IPS DF 6.9 (cell line): ENCODE measurements at regions not wholly inside any gene's neighbourhood (a gene's known extent, or its start where the extent isn't known, plus 50 kb on each side); places are given as distances from the start of the nearest gene placed in this dataset.

Experiments
- DNase-seq: peaks from one replicate; pipeline ENCODE4 v3.0.0-alpha.2; 2013; ENCODE audit warnings: low read depth, low spot score
- H3K27ac ChIP-seq: one replicate; pipeline ENCODE4 v1.5.1; 2013; ENCODE audit warnings: low read length, control low read depth
- H3K27me3 ChIP-seq: 2 replicates; pipeline ENCODE4 v1.6.1; 2013; ENCODE audit warnings: mild to moderate bottlenecking, low read length; ENCODE audit not compliant: control insufficient read depth, insufficient read depth
- H3K36me3 ChIP-seq: 2 replicates; pipeline ENCODE4 v1.6.1; 2013; ENCODE audit warnings: low read length; ENCODE audit not compliant: control insufficient read depth, insufficient read depth
- H3K4me1 ChIP-seq: 2 replicates; pipeline ENCODE4 v1.6.1; 2013; ENCODE audit warnings: low read length; ENCODE audit not compliant: control insufficient read depth, insufficient read depth
- H3K4me3 ChIP-seq: 2 replicates; pipeline ENCODE4 v1.5.1; 2013; ENCODE audit warnings: mild to moderate bottlenecking, low read length
- H3K9me3 ChIP-seq: 2 replicates; pipeline ENCODE4 v1.6.1; 2013; ENCODE audit warnings: low read length, inconsistent platforms; ENCODE audit not compliant: control insufficient read depth, insufficient read depth
- WGBS: extraction: QIAGEN DNeasy Blood & Tissue Kit; methylation state at CpG from one replicate; pipeline ENCODE4 v1.1.7; 2013; ENCODE audit warnings: mixed read lengths, missing lambda C conversion rate; ENCODE audit not compliant: insufficient read length, insufficient coverage; 5-methylcytosine and 5-hydroxymethylcytosine counted together

GRCh38 chr4:138616775-138617174 is 374.6 kb upstream of the SLC7A11 start:
- WGBS, result no CpG with 5 or more reads among the region's 2 CpGs
- Histone ChIP-seq H3K27me3 (no peaks in the 10 kb centered on the region), H3K27ac (no peak overlapping the region), H3K9me3 (no peaks in the 10 kb centered on the region), H3K4me3 (no peak overlapping the region), H3K36me3 (no peaks in the 10 kb centered on the region), H3K4me1 (peaks cover 2% of the 10 kb centered on the region; the same call in 1 of the 2 replicates)
- no peak for DNase-seq

GRCh38 chr4:138614398-138615142 is 372.4 kb upstream of the SLC7A11 start:
- Histone ChIP-seq H3K27me3 (no peaks in the 10 kb centered on the region), H3K9me3 (no peaks in the 10 kb centered on the region), H3K4me3 (no peak overlapping the region), H3K4me1 (peaks cover 2% of the 10 kb centered on the region; the same call in 1 of the 2 replicates), H3K27ac (no peak overlapping the region), H3K36me3 (no peaks in the 10 kb centered on the region)
- no CpG with 5 or more reads among the region's 3 CpGs for WGBS
- DNase-seq, result no peak

GRCh38 chr4:138612428-138612827 is 370.3 kb upstream of the SLC7A11 start:
- no peaks in the 10 kb centered on the region for H3K36me3 ChIP-seq
- peaks cover 2% of the 10 kb centered on the region; the same call in 1 of the 2 replicates for H3K4me1 ChIP-seq
- H3K4me3 ChIP-seq, result no peak overlapping the region
- no peaks in the 10 kb centered on the region for H3K9me3 ChIP-seq
- DNase-seq, result no peak
- no peak overlapping the region for H3K27ac ChIP-seq
- no CpG with 5 or more reads among the region's 1 CpG for WGBS
- H3K27me3 ChIP-seq, result no peaks in the 10 kb centered on the region

GRCh38 chr4:138611721-138612120 is 369.6 kb upstream of the SLC7A11 start:
- Histone ChIP-seq H3K27me3 (no peaks in the 10 kb centered on the region), H3K4me3 (no peak overlapping the region), H3K9me3 (no peaks in the 10 kb centered on the region), H3K36me3 (no peaks in the 10 kb centered on the region), H3K4me1 (peaks cover 2% of the 10 kb centered on the region; the same call in 1 of the 2 replicates), H3K27ac (no peak overlapping the region)
- DNase-seq, result no peak
- WGBS, result no CpG with 5 or more reads among the region's 2 CpGs

GRCh38 chr4:138611017-138611416 is 368.9 kb upstream of the SLC7A11 start:
- no peak for DNase-seq
- Histone ChIP-seq H3K27me3 (no peaks in the 10 kb centered on the region), H3K4me1 (peaks cover 2% of the 10 kb centered on the region; the same call in 1 of the 2 replicates), H3K9me3 (no peaks in the 10 kb centered on the region), H3K27ac (no peak overlapping the region), H3K4me3 (no peak overlapping the region), H3K36me3 (no peaks in the 10 kb centered on the region)
- no CpG with 5 or more reads among the region's 1 CpG for WGBS

- Histone ChIP-seq H3K4me1 (peaks cover 2% of the 10 kb centered on the region; the same call in 1 of the 2 replicates), H3K9me3 (no peaks in the 10 kb centered on the region), H3K27ac (no peak overlapping the region), H3K4me3 (no peak overlapping the region), H3K27me3 (no peaks in the 10 kb centered on the region), H3K36me3 (no peaks in the 10 kb centered on the region)
- no peak for DNase-seq
- WGBS, result no CpG with 5 or more reads among the region's 2 CpGs
Observed at GRCh38 chr4:138609943-138610350, 367.8 kb upstream of the SLC7A11 start.

GRCh38 chr4:138604556-138604955 is 362.4 kb upstream of the SLC7A11 start:
- Histone ChIP-seq H3K27ac (no peak overlapping the region), H3K36me3 (no peaks in the 10 kb centered on the region), H3K4me1 (no peaks in the 10 kb centered on the region), H3K27me3 (no peaks in the 10 kb centered on the region), H3K4me3 (no peak overlapping the region), H3K9me3 (no peaks in the 10 kb centered on the region)
- DNase-seq, result no peak
- no CpG with 5 or more reads among the region's 2 CpGs for WGBS

- H3K9me3 ChIP-seq, result no peaks in the 10 kb centered on the region
- WGBS, result no CpG with 5 or more reads among the region's 2 CpGs
Observed at GRCh38 chr4:138602664-138603063, 360.5 kb upstream of the SLC7A11 start.

GRCh38 chr4:138599965-138600364 is 357.8 kb upstream of the SLC7A11 start:
- H3K27ac ChIP-seq, result no peak overlapping the region
- 100% methylated on average over 1 of the region's 4 CpGs for WGBS
- no peaks in the 10 kb centered on the region for H3K27me3 ChIP-seq
- no peaks in the 10 kb centered on the region for H3K4me1 ChIP-seq
- no peak for DNase-seq
- H3K4me3 ChIP-seq, result no peak overlapping the region
- H3K9me3 ChIP-seq, result no peaks in the 10 kb centered on the region
- no peaks in the 10 kb centered on the region for H3K36me3 ChIP-seq

More at GRCh38 chr4:138602664-138603063, 360.5 kb upstream of the SLC7A11 start:
- no peak overlapping the region for H3K27ac ChIP-seq
- no peaks in the 10 kb centered on the region for H3K36me3 ChIP-seq
- H3K27me3 ChIP-seq, result no peaks in the 10 kb centered on the region
- DNase-seq, result no peak
- no peaks in the 10 kb centered on the region for H3K4me1 ChIP-seq
- no peak overlapping the region for H3K4me3 ChIP-seq

GRCh38 chr4:138598226-138598625 is 356.1 kb upstream of the SLC7A11 start:
- no peaks in the 10 kb centered on the region for H3K4me1 ChIP-seq
- WGBS, result no CpG with 5 or more reads among the region's 3 CpGs
- H3K27me3 ChIP-seq, result no peaks in the 10 kb centered on the region
- no peaks in the 10 kb centered on the region for H3K36me3 ChIP-seq
- no peaks in the 10 kb centered on the region for H3K9me3 ChIP-seq
- H3K4me3 ChIP-seq, result no peak overlapping the region
- DNase-seq, result no peak
- H3K27ac ChIP-seq, result no peak overlapping the region

GRCh38 chr4:138596896-138597295 is 354.7 kb upstream of the SLC7A11 start:
- Histone ChIP-seq H3K4me1 (no peaks in the 10 kb centered on the region), H3K36me3 (no peaks in the 10 kb centered on the region)

More at GRCh38 chr4:138596896-138597295, 354.7 kb upstream of the SLC7A11 start:
- Histone ChIP-seq H3K27me3 (no peaks in the 10 kb centered on the region), H3K9me3 (no peaks in the 10 kb centered on the region), H3K4me3 (no peak overlapping the region), H3K27ac (no peak overlapping the region)
- WGBS, result no CpG with 5 or more reads among the region's 2 CpGs
- no peak for DNase-seq
